ENCODE measurements at regions not wholly inside any gene's neighbourhood (a gene's known extent, or its start where the extent isn't known, plus 50 kb on each side); places are given as distances from the start of the nearest gene placed in this dataset.
"Not testable (repeated sequence)": the region's sequence is repeated elsewhere in the genome, so short reads cannot be mapped to it uniquely, and the experiment has no call there.

DNA sequence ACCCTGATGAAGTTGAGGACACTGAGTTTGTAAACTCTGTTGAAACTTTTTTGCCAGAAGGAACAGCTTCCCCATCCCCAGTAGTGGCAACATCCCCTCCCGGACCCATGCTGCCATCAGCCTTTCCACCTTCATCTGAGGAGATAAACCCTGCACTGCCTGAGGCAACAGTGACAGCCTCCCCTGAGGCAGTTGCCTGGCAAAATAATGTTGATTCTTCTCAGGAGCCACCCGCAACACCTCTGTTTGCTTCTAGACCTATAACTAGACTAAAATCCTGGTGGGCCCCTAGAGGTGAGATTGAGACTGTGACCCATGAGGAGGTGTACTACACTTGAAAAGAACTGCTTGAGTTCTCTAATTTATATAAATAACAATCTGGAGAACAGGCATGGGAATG, 597.6 kb upstream of the NR3C2 start:
- 0% methylated on average over 2 of the region's 2 CpGs for WGBS (ENCODE audit: low lambda C conversion rate)
- H3K36me3 ChIP-seq (replicated peaks in 1 of 2; ENCODE audit: control insufficient read depth in 1 of 2, insufficient read depth in 2 of 2, low read length in 1 of 2); H3K27me3 ChIP-seq (ENCODE audit: insufficient read depth); H3K79me2 ChIP-seq (ENCODE audit: insufficient read depth); H3K27ac ChIP-seq (ENCODE audit: low read depth in 2 of 2, low read length in 1 of 2); H3K4me3 ChIP-seq (ENCODE audit: low read depth in 2 of 2, low read length in 1 of 2); H3K9me2 ChIP-seq; H3K9me3 ChIP-seq; H3K4me1 ChIP-seq (ENCODE audit: control insufficient read depth in 1 of 2, insufficient read depth in 2 of 2, low read depth in 1 of 2, low read length in 1 of 2); H3F3A ChIP-seq (replicated peaks; ENCODE audit: insufficient read depth); DNase-seq; H3K9ac ChIP-seq; H4K20me1 ChIP-seq (ENCODE audit: insufficient read depth); H2AFZ ChIP-seq (ENCODE audit: low read depth); POLR2A ChIA-PET; H3K4me2 ChIP-seq; CTCF ChIA-PET: not testable (repeated sequence)

GRCh38 chr4:149031399-149031798, 589.2 kb upstream of the NR3C2 start:
- Histone ChIP-seq H3K9me3 (no peaks in the 10 kb centered on the region), H3K9me2 (no peaks in the 10 kb centered on the region), H3K9ac (no peak overlapping the region), H2AFZ (ENCODE audit: low read depth) (no peak overlapping the region), H3K4me2 (no peak overlapping the region), H3K36me3 (replicated peaks in 1 of 2; ENCODE audit: control insufficient read depth in 1 of 2, insufficient read depth in 2 of 2, low read length in 1 of 2) (no peaks in the 10 kb centered on the region), H3K4me1 (ENCODE audit: control insufficient read depth in 1 of 2, insufficient read depth in 2 of 2, low read depth in 1 of 2, low read length in 1 of 2) (no peaks in the 10 kb centered on the region), H3K4me3 (ENCODE audit: low read depth in 2 of 2, low read length in 1 of 2) (no peak overlapping the region), H3F3A (replicated peaks; ENCODE audit: insufficient read depth) (no peaks in the 10 kb centered on the region), H3K79me2 (ENCODE audit: insufficient read depth) (no peaks in the 10 kb centered on the region), H3K27ac (ENCODE audit: low read depth in 2 of 2, low read length in 1 of 2) (no peak overlapping the region), H4K20me1 (ENCODE audit: insufficient read depth) (no peaks in the 10 kb centered on the region), H3K27me3 (ENCODE audit: insufficient read depth) (no peaks in the 10 kb centered on the region)
- ChIA-PET CTCF (no interaction called here), POLR2A (no interaction called here)
- TF ChIP-seq, protein P1, sequence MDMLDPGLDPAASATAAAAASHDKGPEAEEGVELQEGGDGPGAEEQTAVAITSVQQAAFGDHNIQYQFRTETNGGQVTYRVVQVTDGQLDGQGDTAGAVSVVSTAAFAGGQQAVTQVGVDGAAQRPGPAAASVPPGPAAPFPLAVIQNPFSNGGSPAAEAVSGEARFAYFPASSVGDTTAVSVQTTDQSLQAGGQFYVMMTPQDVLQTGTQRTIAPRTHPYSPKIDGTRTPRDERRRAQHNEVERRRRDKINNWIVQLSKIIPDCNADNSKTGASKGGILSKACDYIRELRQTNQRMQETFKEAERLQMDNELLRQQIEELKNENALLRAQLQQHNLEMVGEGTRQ (IDR thresholded peaks at IDR 0.05; ENCODE audit: borderline replicate concordance, low read depth, low read length) = no peak
- no peak for TF ChIP-seq RFX5 (IDR thresholded peaks at IDR 0.05; ENCODE audit: low read length)
- TF ChIP-seq, protein P2, sequence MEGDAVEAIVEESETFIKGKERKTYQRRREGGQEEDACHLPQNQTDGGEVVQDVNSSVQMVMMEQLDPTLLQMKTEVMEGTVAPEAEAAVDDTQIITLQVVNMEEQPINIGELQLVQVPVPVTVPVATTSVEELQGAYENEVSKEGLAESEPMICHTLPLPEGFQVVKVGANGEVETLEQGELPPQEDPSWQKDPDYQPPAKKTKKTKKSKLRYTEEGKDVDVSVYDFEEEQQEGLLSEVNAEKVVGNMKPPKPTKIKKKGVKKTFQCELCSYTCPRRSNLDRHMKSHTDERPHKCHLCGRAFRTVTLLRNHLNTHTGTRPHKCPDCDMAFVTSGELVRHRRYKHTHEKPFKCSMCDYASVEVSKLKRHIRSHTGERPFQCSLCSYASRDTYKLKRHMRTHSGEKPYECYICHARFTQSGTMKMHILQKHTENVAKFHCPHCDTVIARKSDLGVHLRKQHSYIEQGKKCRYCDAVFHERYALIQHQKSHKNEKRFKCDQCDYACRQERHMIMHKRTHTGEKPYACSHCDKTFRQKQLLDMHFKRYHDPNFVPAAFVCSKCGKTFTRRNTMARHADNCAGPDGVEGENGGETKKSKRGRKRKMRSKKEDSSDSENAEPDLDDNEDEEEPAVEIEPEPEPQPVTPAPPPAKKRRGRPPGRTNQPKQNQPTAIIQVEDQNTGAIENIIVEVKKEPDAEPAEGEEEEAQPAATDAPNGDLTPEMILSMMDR (IDR thresholded peaks at IDR 0.05) = peak; percentile 50
- DNase-seq = no peak

GRCh38 chr4:149029056-149029651, 586.9 kb upstream of the NR3C2 start:
- CTCF ChIA-PET = no interaction called here
- no peak overlapping the region for H2AFZ ChIP-seq (ENCODE audit: low read depth)
- 8% methylated on average over 4 of the region's 4 CpGs for WGBS (ENCODE audit: low lambda C conversion rate)

More at GRCh38 chr4:149029056-149029651, 586.9 kb upstream of the NR3C2 start:
- Histone ChIP-seq H3K4me2 (no peak overlapping the region), H3K27me3 (ENCODE audit: insufficient read depth) (no peaks in the 10 kb centered on the region), H3K9ac (no peak overlapping the region), H3K4me3 (ENCODE audit: low read depth in 2 of 2, low read length in 1 of 2) (no peak overlapping the region), H3K9me2 (no peaks in the 10 kb centered on the region), H3K36me3 (replicated peaks in 1 of 2; ENCODE audit: control insufficient read depth in 1 of 2, insufficient read depth in 2 of 2, low read length in 1 of 2) (no peaks in the 10 kb centered on the region), H4K20me1 (ENCODE audit: insufficient read depth) (no peaks in the 10 kb centered on the region), H3K79me2 (ENCODE audit: insufficient read depth) (no peaks in the 10 kb centered on the region), H3K4me1 (ENCODE audit: control insufficient read depth in 1 of 2, insufficient read depth in 2 of 2, low read depth in 1 of 2, low read length in 1 of 2) (no peaks in the 10 kb centered on the region), H3K27ac (ENCODE audit: low read depth in 2 of 2, low read length in 1 of 2) (no peak overlapping the region), H3F3A (replicated peaks; ENCODE audit: insufficient read depth) (no peaks in the 10 kb centered on the region), H3K9me3 (no peaks in the 10 kb centered on the region)
- TF ChIP-seq, protein P3, sequence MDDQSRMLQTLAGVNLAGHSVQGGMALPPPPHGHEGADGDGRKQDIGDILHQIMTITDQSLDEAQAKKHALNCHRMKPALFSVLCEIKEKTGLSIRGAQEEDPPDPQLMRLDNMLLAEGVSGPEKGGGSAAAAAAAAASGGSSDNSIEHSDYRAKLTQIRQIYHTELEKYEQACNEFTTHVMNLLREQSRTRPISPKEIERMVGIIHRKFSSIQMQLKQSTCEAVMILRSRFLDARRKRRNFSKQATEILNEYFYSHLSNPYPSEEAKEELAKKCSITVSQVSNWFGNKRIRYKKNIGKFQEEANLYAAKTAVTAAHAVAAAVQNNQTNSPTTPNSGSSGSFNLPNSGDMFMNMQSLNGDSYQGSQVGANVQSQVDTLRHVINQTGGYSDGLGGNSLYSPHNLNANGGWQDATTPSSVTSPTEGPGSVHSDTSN (IDR thresholded peaks at IDR 0.05) = no peak
- no peak for TF ChIP-seq EZH2phosphoT487 (IDR thresholded peaks at IDR 0.05; ENCODE audit: borderline replicate concordance, low read depth)
- TF ChIP-seq SMC3 (IDR thresholded peaks at IDR 0.05; ENCODE audit: low read depth, low read length) = no peak
- TF ChIP-seq RFX5 (IDR thresholded peaks at IDR 0.05; ENCODE audit: low read length) = no peak
- no peak for TF ChIP-seq ZBTB33 (IDR thresholded peaks at IDR 0.05; ENCODE audit: borderline replicate concordance, low read depth)
- TF ChIP-seq MEF2A (IDR thresholded peaks at IDR 0.05; ENCODE audit: borderline replicate concordance, low read depth) = no peak
- TF ChIP-seq RCOR1 (IDR thresholded peaks at IDR 0.05; ENCODE audit: low read length) = no peak
- DNase-seq = no peak
- POLR2A ChIA-PET = no interaction called here

Data from SK-N-SH (cell line).